H9 (cell line): ENCODE measurements at regions not wholly inside any gene's neighbourhood (a gene's known extent, or its start where the extent isn't known, plus 50 kb on each side); places are given as distances from the start of the nearest gene placed in this dataset.

Experiments
- DNase-seq: peaks from one replicate; pipeline ENCODE4 v3.0.0-alpha.2; 2017
- H2AFZ ChIP-seq: one replicate; pipeline ENCODE4 v1.6.1; 2013; ENCODE audit warnings: mild to moderate bottlenecking, low read length, control low read depth, moderate library complexity
- H2AK5ac ChIP-seq: 2 replicates; pipeline ENCODE4 v1.6.1; 2013; ENCODE audit warnings: low read length, control low read depth, mixed read lengths; ENCODE audit not compliant: insufficient read length
- H2BK120ac ChIP-seq: one replicate; pipeline ENCODE4 v1.6.1; 2013; ENCODE audit warnings: low read depth, mild to moderate bottlenecking, low read length, control low read depth, inconsistent platforms; ENCODE audit not compliant: poor library complexity, severe bottlenecking
- H2BK12ac ChIP-seq: 2 replicates; pipeline ENCODE4 v1.6.1; 2013; ENCODE audit warnings: low read length, control low read depth, mixed read lengths, low read depth; ENCODE audit not compliant: insufficient read length
- H2BK15ac ChIP-seq: 2 replicates; pipeline ENCODE4 v1.6.1; 2013; ENCODE audit warnings: low read depth, low read length, control low read depth
- H2BK20ac ChIP-seq: one replicate; pipeline ENCODE4 v1.6.1; 2013; ENCODE audit warnings: low read depth, mild to moderate bottlenecking, low read length, control low read depth, inconsistent platforms; ENCODE audit not compliant: poor library complexity, severe bottlenecking
- H2BK5ac ChIP-seq: 2 replicates; pipeline ENCODE4 v1.6.1; 2013; ENCODE audit warnings: low read length, control low read depth, mixed read lengths; ENCODE audit not compliant: insufficient read length
- H3K14ac ChIP-seq: 2 replicates; pipeline ENCODE4 v1.6.1; 2013; ENCODE audit warnings: low read length, control low read depth; ENCODE audit not compliant: insufficient read depth
- H3K18ac ChIP-seq: 2 replicates; pipeline ENCODE4 v1.6.1; 2013; ENCODE audit warnings: low read depth, mild to moderate bottlenecking, mixed read lengths, low read length, control low read depth; ENCODE audit not compliant: insufficient read length
- H3K23ac ChIP-seq: 2 replicates; pipeline ENCODE4 v1.6.1; 2013; ENCODE audit warnings: low read length, control low read depth, mixed read lengths, low read depth; ENCODE audit not compliant: insufficient read length
- H3K23me2 ChIP-seq: 2 replicates; pipeline ENCODE4 v1.6.1; 2013; ENCODE audit warnings: low read depth, mild to moderate bottlenecking, mixed read lengths, low read length, control low read depth; ENCODE audit not compliant: insufficient read length, poor library complexity, severe bottlenecking
- H3K27ac ChIP-seq: 2 replicates; pipeline ENCODE4 v1.5.1; 2013; ENCODE audit warnings: low read length, control low read depth, mixed read lengths, low read depth; ENCODE audit not compliant: insufficient read length
- H3K27me3 ChIP-seq: 2 replicates; pipeline ENCODE4 v1.6.1; 2013; ENCODE audit warnings: low read length, control low read depth, inconsistent platforms; ENCODE audit not compliant: insufficient read depth
- H3K4ac ChIP-seq: 2 replicates; pipeline ENCODE4 v1.6.1; 2013; ENCODE audit warnings: low read depth, mild to moderate bottlenecking, control low read depth, inconsistent platforms, low read length, moderate library complexity
- H3K4me1 ChIP-seq: 2 replicates; pipeline ENCODE4 v1.6.1; 2013; ENCODE audit warnings: low read length, control low read depth, inconsistent platforms; ENCODE audit not compliant: insufficient read depth
- H3K4me2 ChIP-seq: 2 replicates; pipeline ENCODE4 v1.6.1; 2013; ENCODE audit warnings: low read length, control low read depth, mixed read lengths; ENCODE audit not compliant: insufficient read length, insufficient read depth
- H3K56ac ChIP-seq: 2 replicates; pipeline ENCODE4 v1.6.1; 2013; ENCODE audit warnings: low read depth, mild to moderate bottlenecking, mixed read lengths, low read length, control low read depth; ENCODE audit not compliant: insufficient read length
- H3K79me1 ChIP-seq: 2 replicates; pipeline ENCODE4 v1.6.1; 2013; ENCODE audit warnings: low read depth, mild to moderate bottlenecking, moderate library complexity, low read length, control low read depth, inconsistent platforms; ENCODE audit not compliant: insufficient read depth, poor library complexity, severe bottlenecking
- H3K79me2 ChIP-seq: 2 replicates; pipeline ENCODE4 v1.6.1; 2013; ENCODE audit warnings: low read length, control low read depth, inconsistent platforms; ENCODE audit not compliant: insufficient read depth
- H3K9ac ChIP-seq: 2 replicates; pipeline ENCODE4 v1.6.1; 2013; ENCODE audit warnings: low read length, control low read depth, mixed read lengths; ENCODE audit not compliant: insufficient read length; ENCODE audit errors: extremely low read depth
- H3K9me3 ChIP-seq: one replicate; pipeline ENCODE4 v1.6.1; 2013; ENCODE audit warnings: low read depth, low read length, inconsistent platforms; ENCODE audit not compliant: control insufficient read depth
- H3T11ph ChIP-seq: one replicate; pipeline ENCODE4 v1.6.1; 2013; ENCODE audit warnings: mild to moderate bottlenecking, low read length, control low read depth, inconsistent platforms
- H4K20me1 ChIP-seq: one replicate; pipeline ENCODE4 v1.6.1; 2013; ENCODE audit not compliant: control insufficient read depth, insufficient read length, insufficient read depth
- H4K5ac ChIP-seq: 2 replicates; pipeline ENCODE4 v1.6.1; 2013; ENCODE audit warnings: low read depth, mild to moderate bottlenecking, mixed read lengths, low read length, control low read depth; ENCODE audit not compliant: insufficient read length
- H4K8ac ChIP-seq: replicated peaks from 2 replicates; pipeline ENCODE4 v1.6.1; 2013; ENCODE audit warnings: low read length, control low read depth, mixed read lengths, low read depth; ENCODE audit not compliant: insufficient read length
- H4K91ac ChIP-seq: 2 replicates; pipeline ENCODE4 v1.6.1; 2013; ENCODE audit warnings: low read depth, mild to moderate bottlenecking, moderate library complexity, mixed read lengths, low read length, control low read depth; ENCODE audit not compliant: insufficient read length
- H3K27ac Mint-ChIP-seq, 3 experiments: 2 replicates in 2 of 3; 3 replicates in 1 of 3; pipeline ENCODE4 v1.8.0; 2020 to 2021; ENCODE audit warnings: mixed read lengths in 3 of 3, mild to moderate bottlenecking in 1 of 3, moderate library complexity in 1 of 3
- H3K27me3 Mint-ChIP-seq: 2 replicates; pipeline ENCODE4 v1.8.0; 2021; ENCODE audit warnings: low read depth, mild to moderate bottlenecking, moderate library complexity, mixed read lengths
- H3K36me3 Mint-ChIP-seq, 3 experiments: 2 replicates in 2 of 3; 3 replicates in 1 of 3; pipeline ENCODE4 v1.8.0; 2020 to 2021; ENCODE audit warnings: low read depth in 3 of 3, mixed read lengths in 3 of 3; ENCODE audit not compliant: insufficient read depth in 1 of 3
- H3K4me1 Mint-ChIP-seq, 2 experiments: 2 replicates each; pipeline ENCODE4 v1.8.0; 2020; ENCODE audit warnings: mixed read lengths in 2 of 2
- H3K4me3 Mint-ChIP-seq, 2 experiments: 2 replicates in 1 of 2; 3 replicates in 1 of 2; pipeline ENCODE4 v1.8.0; 2020 to 2021; ENCODE audit warnings: mild to moderate bottlenecking in 2 of 2, mixed read lengths in 2 of 2, moderate library complexity in 1 of 2
- H3K9me3 Mint-ChIP-seq, 2 experiments: 2 replicates in 1 of 2; 3 replicates in 1 of 2; pipeline ENCODE4 v1.8.0; 2020; ENCODE audit warnings: mild to moderate bottlenecking in 2 of 2, mixed read lengths in 2 of 2, moderate library complexity in 1 of 2
- WGBS: extraction: QIAGEN DNeasy Blood & Tissue Kit; methylation state at CpG from one replicate; pipeline ENCODE4 v1.1.7; 2013; ENCODE audit warnings: missing lambda C conversion rate, low lambda C conversion rate, mixed read lengths; ENCODE audit not compliant: insufficient read length; ENCODE audit errors: extremely low coverage; 5-methylcytosine and 5-hydroxymethylcytosine counted together
- TF ChIP-seq, protein P1 (sequence below): fragments of 200-600 bp; sonication (generic); conservative IDR thresholded peaks from 3 replicates; pipeline ENCODE4 v1.8.0; 2021; ENCODE audit warnings: antibody characterized with exemption, mild to moderate bottlenecking

DNA sequence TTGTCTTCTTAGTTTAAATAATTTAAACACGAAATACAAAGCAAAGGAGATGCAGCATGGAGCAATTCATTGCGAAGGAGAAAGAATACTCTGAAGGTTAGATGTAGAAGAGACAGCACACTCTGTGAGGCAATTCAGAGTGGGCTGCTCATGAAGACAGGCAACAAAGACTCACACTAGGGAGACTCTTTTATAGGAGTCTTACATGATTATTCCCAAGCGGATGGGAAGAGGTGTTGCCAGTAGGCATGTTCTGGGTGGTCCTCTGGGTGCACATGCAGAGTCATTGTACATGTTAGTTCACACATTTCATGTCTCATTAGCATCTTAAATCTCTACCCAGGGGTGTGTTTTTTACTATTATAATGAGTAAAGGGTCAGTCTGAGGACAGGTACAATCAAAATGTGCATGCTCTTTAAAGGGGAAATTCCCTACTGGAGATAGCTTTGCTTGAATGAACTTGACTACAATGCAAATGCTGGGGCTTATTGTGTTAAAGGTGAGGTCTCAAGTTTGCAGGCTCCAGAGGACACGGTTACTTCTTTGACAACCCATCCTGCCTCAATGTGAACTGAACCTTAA is 275.5 kb downstream of the CDH19 start:
- no peak overlapping the region for H3K56ac ChIP-seq

More for the DNA sequence above, 275.5 kb downstream of the CDH19 start:
- no peaks in the 10 kb centered on the region for H3K27me3 ChIP-seq
- H2BK12ac ChIP-seq = no peak overlapping the region
- Mint-ChIP-seq H3K4me1 (peaks cover 13 to 16% of the 10 kb centered on the region in 2 experiments), H3K27me3 (no peaks in the 10 kb centered on the region), H3K27ac (peak overlapping the region in 1 of 3 experiments; percentile 51; a peak in 1 of 7 replicates), H3K4me3 (no peak overlapping the region), H3K36me3 (no peaks in the 10 kb centered on the region), H3K9me3 (no peaks in the 10 kb centered on the region)
- no peak overlapping the region for H2AFZ ChIP-seq
- no peaks in the 10 kb centered on the region for H4K20me1 ChIP-seq
- no peak overlapping the region for H3K9ac ChIP-seq
- no peaks in the 10 kb centered on the region for H3K23me2 ChIP-seq
- no peak overlapping the region for H4K91ac ChIP-seq
- no peaks in the 10 kb centered on the region for H3K79me1 ChIP-seq
- no peak overlapping the region for H3K18ac ChIP-seq
- no peaks in the 10 kb centered on the region for H3K79me2 ChIP-seq
- H3K23ac ChIP-seq = no peak overlapping the region
- DNase-seq = no peak
- WGBS = no CpG with 5 or more reads among the region's 4 CpGs
- H3K9me3 ChIP-seq = no peaks in the 10 kb centered on the region
- H4K8ac ChIP-seq = no peak overlapping the region
- no peaks in the 10 kb centered on the region for H3K4me1 ChIP-seq
- no peak overlapping the region for H2BK120ac ChIP-seq
- H3T11ph ChIP-seq = no peak overlapping the region
- no peak overlapping the region for H3K27ac ChIP-seq
- H4K5ac ChIP-seq = no peak overlapping the region
- H2BK15ac ChIP-seq = no peak overlapping the region
- no peak overlapping the region for H2AK5ac ChIP-seq
- no peak overlapping the region for H3K4me2 ChIP-seq
- TF ChIP-seq, protein P1, sequence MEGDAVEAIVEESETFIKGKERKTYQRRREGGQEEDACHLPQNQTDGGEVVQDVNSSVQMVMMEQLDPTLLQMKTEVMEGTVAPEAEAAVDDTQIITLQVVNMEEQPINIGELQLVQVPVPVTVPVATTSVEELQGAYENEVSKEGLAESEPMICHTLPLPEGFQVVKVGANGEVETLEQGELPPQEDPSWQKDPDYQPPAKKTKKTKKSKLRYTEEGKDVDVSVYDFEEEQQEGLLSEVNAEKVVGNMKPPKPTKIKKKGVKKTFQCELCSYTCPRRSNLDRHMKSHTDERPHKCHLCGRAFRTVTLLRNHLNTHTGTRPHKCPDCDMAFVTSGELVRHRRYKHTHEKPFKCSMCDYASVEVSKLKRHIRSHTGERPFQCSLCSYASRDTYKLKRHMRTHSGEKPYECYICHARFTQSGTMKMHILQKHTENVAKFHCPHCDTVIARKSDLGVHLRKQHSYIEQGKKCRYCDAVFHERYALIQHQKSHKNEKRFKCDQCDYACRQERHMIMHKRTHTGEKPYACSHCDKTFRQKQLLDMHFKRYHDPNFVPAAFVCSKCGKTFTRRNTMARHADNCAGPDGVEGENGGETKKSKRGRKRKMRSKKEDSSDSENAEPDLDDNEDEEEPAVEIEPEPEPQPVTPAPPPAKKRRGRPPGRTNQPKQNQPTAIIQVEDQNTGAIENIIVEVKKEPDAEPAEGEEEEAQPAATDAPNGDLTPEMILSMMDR = no peak
- H3K4ac ChIP-seq = no peak overlapping the region
- H2BK5ac ChIP-seq = no peak overlapping the region
- no peak overlapping the region for H2BK20ac ChIP-seq
- H3K14ac ChIP-seq = no peak overlapping the region
